GM19238 (cell line): ENCODE measurements at regions not wholly inside any gene's neighbourhood (a gene's known extent, or its start where the extent isn't known, plus 50 kb on each side); places are given as distances from the start of the nearest gene placed in this dataset.

ENCODE experiments used
- DNase-seq: peaks from one replicate; pipeline ENCODE4 v3.0.0; 2011; ENCODE audit warnings: low spot score; ENCODE audit not compliant: insufficient read length

GRCh38 chr11:16440136-16440535 lies 83.8 kb upstream of the SOX6 start:
- no peak for DNase-seq

GRCh38 chr11:16434036-16434435 lies 77.7 kb upstream of the SOX6 start:
- DNase-seq: no peak

- no peak for DNase-seq
Measured at GRCh38 chr11:16430674-16431073, 74.3 kb upstream of the SOX6 start.

GRCh38 chr11:16421826-16422225 lies 65.5 kb upstream of the SOX6 start:
- DNase-seq: no peak

GRCh38 chr11:16418428-16419097 lies 62.2 kb upstream of the SOX6 start:
- DNase-seq: no peak

- no peak for DNase-seq
Measured at GRCh38 chr11:16412525-16413172, 56.3 kb upstream of the SOX6 start.

- no peak for DNase-seq
Measured at GRCh38 chr11:16410479-16410878, 54.1 kb upstream of the SOX6 start.

GRCh38 chr11:16408619-16409018 lies 52.3 kb upstream of the SOX6 start:
- DNase-seq: no peak

- no peak for DNase-seq
Measured at GRCh38 chr11:16406226-16406625, 49.9 kb upstream of the SOX6 start.
